PFSK-1 (cell line): ENCODE measurements at regions not wholly inside any gene's neighbourhood (a gene's known extent, or its start where the extent isn't known, plus 50 kb on each side); places are given as distances from the start of the nearest gene placed in this dataset.

ENCODE experiments used
- FOXP2 ChIP-seq: optimal IDR thresholded peaks from 2 replicates; pipeline ENCODE3; 2011; ENCODE audit warnings: borderline replicate concordance, control low read depth, inconsistent platforms; ENCODE audit not compliant: insufficient read depth; ENCODE audit errors: extremely low read length, extremely low read depth
- POLR2AphosphoS5 ChIP-seq: IDR thresholded peaks from 2 replicates; pipeline ENCODE4 v1.6.1; 2012; ENCODE audit warnings: low read depth, mild to moderate bottlenecking, control low read depth, low read length, moderate library complexity
- REST ChIP-seq, 2 experiments: IDR thresholded peaks; 2 replicates each; pipeline versions ENCODE4 v1.6.1 to v1.8.0; 2011 to 2012; ENCODE audit warnings: low read depth in 2 of 2, low read length in 2 of 2, control low read depth in 1 of 2, inconsistent platforms in 1 of 2, mild to moderate bottlenecking in 1 of 2, moderate library complexity in 1 of 2; ENCODE audit not compliant: insufficient read depth in 1 of 2
- SIN3A ChIP-seq: IDR thresholded peaks from 2 replicates; pipeline ENCODE4 v1.6.1; 2012; ENCODE audit warnings: mild to moderate bottlenecking, low read length, moderate library complexity, borderline replicate concordance; ENCODE audit not compliant: insufficient read depth
- TAF1 ChIP-seq: IDR thresholded peaks from 2 replicates; pipeline ENCODE4 v1.6.1; 2012; ENCODE audit warnings: low read length, control low read depth, borderline replicate concordance; ENCODE audit not compliant: insufficient read depth

GRCh38 chr2:235183786-235184185 lies 232.0 kb downstream of the SH3BP4 start:
- no peak for TF ChIP-seq POLR2AphosphoS5
- no peak for TF ChIP-seq SIN3A
- no peak for TF ChIP-seq FOXP2
- TF ChIP-seq TAF1, result no peak
- no peak for TF ChIP-seq REST (IDR thresholded peaks at IDR 0.05; ENCODE audit: insufficient read depth in 1 of 2, low read depth in 2 of 2, low read length in 2 of 2)

GRCh38 chr2:235187806-235188205 lies 236.0 kb downstream of the SH3BP4 start:
- TF ChIP-seq TAF1 (no peak), FOXP2 (no peak), SIN3A (no peak), REST (IDR thresholded peaks at IDR 0.05; ENCODE audit: insufficient read depth in 1 of 2, low read depth in 2 of 2, low read length in 2 of 2) (no peak), POLR2AphosphoS5 (no peak)

GRCh38 chr2:235191486-235191885 lies 239.7 kb downstream of the SH3BP4 start:
- TF ChIP-seq REST (IDR thresholded peaks at IDR 0.05; ENCODE audit: insufficient read depth in 1 of 2, low read depth in 2 of 2, low read length in 2 of 2) (no peak), FOXP2 (no peak), POLR2AphosphoS5 (no peak), SIN3A (no peak), TAF1 (no peak)

- TF ChIP-seq TAF1, result no peak
- TF ChIP-seq POLR2AphosphoS5, result no peak
- TF ChIP-seq SIN3A, result no peak
- no peak for TF ChIP-seq FOXP2
- TF ChIP-seq REST (IDR thresholded peaks at IDR 0.05; ENCODE audit: insufficient read depth in 1 of 2, low read depth in 2 of 2, low read length in 2 of 2), result no peak
Observed at GRCh38 chr2:235191978-235192377, 240.2 kb downstream of the SH3BP4 start.

GRCh38 chr2:235194351-235194750 lies 242.5 kb downstream of the SH3BP4 start:
- TF ChIP-seq SIN3A, result no peak
- TF ChIP-seq FOXP2, result no peak
- TF ChIP-seq POLR2AphosphoS5, result no peak
- no peak for TF ChIP-seq REST (IDR thresholded peaks at IDR 0.05; ENCODE audit: insufficient read depth in 1 of 2, low read depth in 2 of 2, low read length in 2 of 2)
- TF ChIP-seq TAF1, result no peak
